ENCODE measurements at regions not wholly inside any gene's neighbourhood (a gene's known extent, or its start where the extent isn't known, plus 50 kb on each side); places are given as distances from the start of the nearest gene placed in this dataset.

DNA sequence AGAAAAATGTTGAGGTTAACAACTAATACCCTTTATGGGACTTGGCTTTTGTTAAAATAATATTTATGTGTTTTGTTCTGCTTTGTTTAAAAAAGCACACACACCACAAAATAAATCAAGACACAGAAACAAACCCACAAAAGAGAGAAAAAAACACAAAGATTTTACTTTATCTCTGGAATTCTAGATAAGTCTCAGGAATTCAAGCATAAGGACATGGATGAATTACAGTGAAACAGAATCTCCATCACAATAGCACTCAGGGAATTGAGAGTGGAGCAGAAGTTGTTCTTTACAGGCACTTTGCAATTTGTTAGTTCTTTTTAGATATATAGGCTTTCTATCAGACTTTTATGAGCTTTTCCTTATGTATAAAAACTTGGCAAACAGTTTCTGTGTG is 360.9 kb upstream of the ZC3H15 start:
- Histone ChIP-seq H2AK5ac (ENCODE audit: low read length) (no peak overlapping the region), H3K4me3 (ENCODE audit: low read depth, low read length) (no peak overlapping the region), H4K8ac (ENCODE audit: low read depth, low read length) (no peak overlapping the region), H3K27ac (ENCODE audit: low read depth, low read length) (no peak overlapping the region), H3K36me3 (ENCODE audit: control insufficient read depth in 1 of 2, insufficient read depth in 2 of 2, low read length in 2 of 2) (no peaks in the 10 kb centered on the region), H3K18ac (ENCODE audit: low read length) (no peak overlapping the region), H3K14ac (ENCODE audit: low read length) (no peak overlapping the region), H3K4me1 (ENCODE audit: control insufficient read depth in 1 of 2, insufficient read depth in 2 of 2, low read length in 2 of 2) (no peaks in the 10 kb centered on the region), H2BK12ac (ENCODE audit: low read length) (no peak overlapping the region), H3K4ac (ENCODE audit: low read depth, low read length) (no peak overlapping the region), H4K91ac (ENCODE audit: low read depth, low read length) (no peak overlapping the region), H2AFZ (ENCODE audit: insufficient read depth, low read length, poor library complexity) (no peak overlapping the region), H2BK5ac (ENCODE audit: low read depth, low read length, poor library complexity) (no peak overlapping the region), H3K4me2 (ENCODE audit: low read length) (no peak overlapping the region), H4K12ac (ENCODE audit: low read depth, low read length) (no peak overlapping the region), H3K27me3 (ENCODE audit: insufficient read depth, low read length) (no peaks in the 10 kb centered on the region), H2BK120ac (ENCODE audit: insufficient read depth, low read length, poor library complexity) (no peak overlapping the region), H3K23ac (ENCODE audit: low read length) (no peak overlapping the region), H3K79me2 (ENCODE audit: control insufficient read depth, insufficient read depth, low read length, poor library complexity) (no peaks in the 10 kb centered on the region), H3K79me1 (ENCODE audit: low read length) (no peaks in the 10 kb centered on the region), H3K9me3 (ENCODE audit: insufficient read depth, low read depth, low read length) (no peaks in the 10 kb centered on the region), H3K9ac (ENCODE audit: low read length) (no peak overlapping the region)
- no peak for DNase-seq

DNA sequence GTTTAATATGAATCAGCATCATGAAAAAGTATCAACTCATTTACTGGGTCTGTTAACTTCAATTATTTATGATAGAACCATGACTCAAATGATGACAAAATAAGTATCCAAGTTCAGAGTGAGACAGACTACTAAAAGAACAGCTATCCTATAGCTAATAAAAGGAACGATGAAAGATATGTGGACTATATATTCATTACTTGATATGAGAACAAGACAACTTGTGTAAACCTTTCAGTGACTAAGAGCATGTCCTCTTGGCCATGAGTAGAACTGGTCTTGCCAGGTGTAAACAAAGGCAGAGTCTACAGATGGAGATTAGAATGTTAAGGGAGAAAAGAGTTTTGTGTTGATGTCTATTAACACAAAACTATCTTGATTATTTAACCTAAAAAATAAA is 360.4 kb upstream of the ZC3H15 start:
- Histone ChIP-seq H4K8ac (ENCODE audit: low read depth, low read length) (no peak overlapping the region), H3K4ac (ENCODE audit: low read depth, low read length) (no peak overlapping the region), H3K9me3 (ENCODE audit: insufficient read depth, low read depth, low read length) (no peaks in the 10 kb centered on the region), H3K4me1 (ENCODE audit: control insufficient read depth in 1 of 2, insufficient read depth in 2 of 2, low read length in 2 of 2) (no peaks in the 10 kb centered on the region), H3K79me1 (ENCODE audit: low read length) (no peaks in the 10 kb centered on the region), H3K18ac (ENCODE audit: low read length) (no peak overlapping the region), H3K4me2 (ENCODE audit: low read length) (no peak overlapping the region), H2AK5ac (ENCODE audit: low read length) (no peak overlapping the region), H3K79me2 (ENCODE audit: control insufficient read depth, insufficient read depth, low read length, poor library complexity) (no peaks in the 10 kb centered on the region), H3K36me3 (ENCODE audit: control insufficient read depth in 1 of 2, insufficient read depth in 2 of 2, low read length in 2 of 2) (no peaks in the 10 kb centered on the region), H3K14ac (ENCODE audit: low read length) (no peak overlapping the region), H3K9ac (ENCODE audit: low read length) (no peak overlapping the region), H3K4me3 (ENCODE audit: low read depth, low read length) (no peak overlapping the region), H2BK120ac (ENCODE audit: insufficient read depth, low read length, poor library complexity) (no peak overlapping the region), H3K27ac (ENCODE audit: low read depth, low read length) (no peak overlapping the region), H4K91ac (ENCODE audit: low read depth, low read length) (no peak overlapping the region), H3K23ac (ENCODE audit: low read length) (no peak overlapping the region), H2BK5ac (ENCODE audit: low read depth, low read length, poor library complexity) (no peak overlapping the region), H3K27me3 (ENCODE audit: insufficient read depth, low read length) (no peaks in the 10 kb centered on the region), H2AFZ (ENCODE audit: insufficient read depth, low read length, poor library complexity) (no peak overlapping the region), H2BK12ac (ENCODE audit: low read length) (no peak overlapping the region), H4K12ac (ENCODE audit: low read depth, low read length) (no peak overlapping the region)
- DNase-seq, result no peak
- WGBS (ENCODE audit: extremely low coverage, insufficient coverage, insufficient read length), result no CpG with 5 or more reads among the region's 1 CpG

GRCh38 chr2:186126181-186126580 is 359.9 kb upstream of the ZC3H15 start:
- Histone ChIP-seq H3K36me3 (ENCODE audit: control insufficient read depth in 1 of 2, insufficient read depth in 2 of 2, low read length in 2 of 2) (no peaks in the 10 kb centered on the region), H2BK12ac (ENCODE audit: low read length) (no peak overlapping the region), H3K23ac (ENCODE audit: low read length) (no peak overlapping the region), H3K9me3 (ENCODE audit: insufficient read depth, low read depth, low read length) (no peaks in the 10 kb centered on the region), H3K79me2 (ENCODE audit: control insufficient read depth, insufficient read depth, low read length, poor library complexity) (no peaks in the 10 kb centered on the region), H3K27ac (ENCODE audit: low read depth, low read length) (no peak overlapping the region), H4K91ac (ENCODE audit: low read depth, low read length) (no peak overlapping the region), H2BK120ac (ENCODE audit: insufficient read depth, low read length, poor library complexity) (no peak overlapping the region), H2BK5ac (ENCODE audit: low read depth, low read length, poor library complexity) (no peak overlapping the region), H4K12ac (ENCODE audit: low read depth, low read length) (no peak overlapping the region), H4K8ac (ENCODE audit: low read depth, low read length) (no peak overlapping the region), H3K9ac (ENCODE audit: low read length) (no peak overlapping the region), H2AK5ac (ENCODE audit: low read length) (no peak overlapping the region), H3K4me2 (ENCODE audit: low read length) (no peak overlapping the region), H3K4me3 (ENCODE audit: low read depth, low read length) (no peak overlapping the region), H3K27me3 (ENCODE audit: insufficient read depth, low read length) (no peaks in the 10 kb centered on the region), H3K4ac (ENCODE audit: low read depth, low read length) (no peak overlapping the region), H3K4me1 (ENCODE audit: control insufficient read depth in 1 of 2, insufficient read depth in 2 of 2, low read length in 2 of 2) (no peaks in the 10 kb centered on the region), H3K79me1 (ENCODE audit: low read length) (no peaks in the 10 kb centered on the region), H3K14ac (ENCODE audit: low read length) (no peak overlapping the region), H3K18ac (ENCODE audit: low read length) (no peak overlapping the region), H2AFZ (ENCODE audit: insufficient read depth, low read length, poor library complexity) (no peak overlapping the region)
- no peak for DNase-seq

GRCh38 chr2:186129767-186130581 is 356.1 kb upstream of the ZC3H15 start:
- H2BK12ac ChIP-seq (ENCODE audit: low read length), result no peak overlapping the region
- no peak overlapping the region for H4K8ac ChIP-seq (ENCODE audit: low read depth, low read length)
- H2BK120ac ChIP-seq (ENCODE audit: insufficient read depth, low read length, poor library complexity), result no peak overlapping the region
- DNase-seq, result no peak
- no peaks in the 10 kb centered on the region for H3K4me1 ChIP-seq (ENCODE audit: control insufficient read depth in 1 of 2, insufficient read depth in 2 of 2, low read length in 2 of 2)
- H3K79me2 ChIP-seq (ENCODE audit: control insufficient read depth, insufficient read depth, low read length, poor library complexity), result no peaks in the 10 kb centered on the region
- H3K23ac ChIP-seq (ENCODE audit: low read length), result no peak overlapping the region
- H3K79me1 ChIP-seq (ENCODE audit: low read length), result no peaks in the 10 kb centered on the region
- no peak overlapping the region for H2AK5ac ChIP-seq (ENCODE audit: low read length)
- no peak overlapping the region for H3K27ac ChIP-seq (ENCODE audit: low read depth, low read length)
- no peak overlapping the region for H4K91ac ChIP-seq (ENCODE audit: low read depth, low read length)
- no peak overlapping the region for H2AFZ ChIP-seq (ENCODE audit: insufficient read depth, low read length, poor library complexity)
- H3K18ac ChIP-seq (ENCODE audit: low read length), result no peak overlapping the region
- no peaks in the 10 kb centered on the region for H3K27me3 ChIP-seq (ENCODE audit: insufficient read depth, low read length)
- H3K9ac ChIP-seq (ENCODE audit: low read length), result no peak overlapping the region
- H3K36me3 ChIP-seq (ENCODE audit: control insufficient read depth in 1 of 2, insufficient read depth in 2 of 2, low read length in 2 of 2), result no peaks in the 10 kb centered on the region
- WGBS (ENCODE audit: extremely low coverage, insufficient coverage, insufficient read length), result no CpG with 5 or more reads among the region's 1 CpG
- H3K14ac ChIP-seq (ENCODE audit: low read length), result no peak overlapping the region
- H3K4ac ChIP-seq (ENCODE audit: low read depth, low read length), result no peak overlapping the region
- H3K4me2 ChIP-seq (ENCODE audit: low read length), result no peak overlapping the region
- no peak overlapping the region for H3K4me3 ChIP-seq (ENCODE audit: low read depth, low read length)
- no peak overlapping the region for H4K12ac ChIP-seq (ENCODE audit: low read depth, low read length)
- H2BK5ac ChIP-seq (ENCODE audit: low read depth, low read length, poor library complexity), result no peak overlapping the region
- H3K9me3 ChIP-seq (ENCODE audit: insufficient read depth, low read depth, low read length), result no peaks in the 10 kb centered on the region
